IMR-90 (cell line): ENCODE measurements at regions not wholly inside any gene's neighbourhood (a gene's known extent, or its start where the extent isn't known, plus 50 kb on each side); places are given as distances from the start of the nearest gene placed in this dataset.

ENCODE experiments used
- ATAC-seq: fragments of 200-7000 bp; cut with Tn5 transposase; 2 replicates; pipeline ENCODE4 v1.9.1; 2020; ENCODE audit warnings: low read depth, mild to moderate bottlenecking, moderate library complexity
- BruUV-seq: library from RNA; stranded (reverse); fragments of 400-500 nt; replicated peaks from 2 replicates; lab custom pipeline; 2021; lab: Mats Ljungman, UMichigan
- CTCF ChIA-PET: fragments of 300-600 bp; formaldehyde crosslinking; extraction: SDS; loops from one replicate; lab custom pipeline; 2021; ENCODE audit warnings: antibody characterized with exemption; lab: Yijun Ruan, JAX
- POLR2A ChIA-PET: fragments of 300-600 bp; sonication (Branson Sonifier 250); formaldehyde crosslinking; loops from one replicate; lab custom pipeline; 2022; ENCODE audit warnings: antibody characterized with exemption; ENCODE audit not compliant: unreplicated experiment; lab: Charles Lee
- DNase-seq: peaks from one replicate; pipeline ENCODE4 v3.0.0; 2013
- H2AFZ ChIP-seq: replicated peaks from 2 replicates; pipeline ENCODE3; 2013; ENCODE audit warnings: low read length, mild to moderate bottlenecking; ENCODE audit not compliant: poor library complexity
- H2AK5ac ChIP-seq: 2 replicates; pipeline ENCODE4 v1.6.1; 2013; ENCODE audit warnings: low read depth, low read length, inconsistent platforms
- H2AK9ac ChIP-seq: replicated peaks from 2 replicates; pipeline ENCODE3; 2013; ENCODE audit warnings: mild to moderate bottlenecking, low read depth, low read length, moderate library complexity; ENCODE audit not compliant: poor library complexity
- H2BK120ac ChIP-seq: 2 replicates; pipeline ENCODE4 v1.6.1; 2013; ENCODE audit warnings: low read depth, low read length, inconsistent platforms
- H2BK15ac ChIP-seq: 3 replicates; pipeline ENCODE4 v1.6.1; 2013; ENCODE audit warnings: low read depth, low read length, inconsistent platforms
- H2BK20ac ChIP-seq: 2 replicates; pipeline ENCODE4 v1.6.1; 2013; ENCODE audit warnings: low read depth, mild to moderate bottlenecking, inconsistent platforms, low read length, moderate library complexity
- H2BK5ac ChIP-seq: 2 replicates; pipeline ENCODE4 v1.6.1; 2013; ENCODE audit warnings: mild to moderate bottlenecking, low read depth, low read length, inconsistent platforms; ENCODE audit not compliant: poor library complexity, severe bottlenecking
- H3K14ac ChIP-seq: replicated peaks from 2 replicates; pipeline ENCODE4 v1.6.1; 2013; ENCODE audit warnings: low read depth, low read length, inconsistent platforms
- H3K18ac ChIP-seq: 2 replicates; pipeline ENCODE4 v1.6.1; 2013; ENCODE audit warnings: low read depth, low read length, control low read depth
- H3K23ac ChIP-seq: 2 replicates; pipeline ENCODE4 v1.6.1; 2013; ENCODE audit warnings: low read depth, low read length, inconsistent platforms
- H3K27ac ChIP-seq: 2 replicates; pipeline ENCODE4 v1.5.1; 2013; ENCODE audit warnings: mild to moderate bottlenecking, control low read depth, low read length; ENCODE audit not compliant: insufficient read depth
- H3K27me3 ChIP-seq: 2 replicates; pipeline ENCODE4 v1.6.1; 2013; ENCODE audit warnings: low read length; ENCODE audit not compliant: control insufficient read depth, insufficient read depth
- H3K36me3 ChIP-seq: 2 replicates; pipeline ENCODE4 v1.6.1; 2013; ENCODE audit warnings: low read length, mixed read lengths; ENCODE audit not compliant: control insufficient read depth, insufficient read depth
- H3K4ac ChIP-seq: 2 replicates; pipeline ENCODE4 v1.6.1; 2013; ENCODE audit warnings: low read depth, low read length, inconsistent platforms
- H3K4me1 ChIP-seq: 2 replicates; pipeline ENCODE4 v1.6.1; 2013; ENCODE audit warnings: low read length, mixed read lengths; ENCODE audit not compliant: control insufficient read depth, insufficient read depth
- H3K4me2 ChIP-seq: 2 replicates; pipeline ENCODE4 v1.6.1; 2013; ENCODE audit warnings: low read depth, mild to moderate bottlenecking, control low read depth, low read length, moderate library complexity
- H3K4me3 ChIP-seq: 2 replicates; pipeline ENCODE4 v1.5.1; 2013; ENCODE audit warnings: low read depth, mild to moderate bottlenecking, control low read depth, low read length, moderate library complexity; ENCODE audit not compliant: insufficient read depth
- H3K56ac ChIP-seq: 2 replicates; pipeline ENCODE4 v1.6.1; 2013; ENCODE audit warnings: low read length, inconsistent platforms; ENCODE audit not compliant: insufficient read depth; ENCODE audit errors: extremely low read depth
- H3K79me1 ChIP-seq, 2 experiments: 2 replicates each; pipeline ENCODE4 v1.6.1; 2013; ENCODE audit warnings: low read length in 2 of 2, inconsistent platforms in 1 of 2, low read depth in 1 of 2
- H3K9ac ChIP-seq: 2 replicates; pipeline ENCODE4 v1.6.1; 2013; ENCODE audit warnings: low read depth, low read length, control low read depth
- H3K9me1 ChIP-seq: 2 replicates; pipeline ENCODE4 v1.6.1; 2013; ENCODE audit warnings: low read length, inconsistent platforms; ENCODE audit not compliant: insufficient read depth
- H3K9me3 ChIP-seq: 2 replicates; pipeline ENCODE4 v1.6.1; 2013; ENCODE audit warnings: low read length; ENCODE audit not compliant: control insufficient read depth, insufficient read depth
- H4K20me1 ChIP-seq: 2 replicates; pipeline ENCODE4 v1.6.1; 2013; ENCODE audit warnings: low read length, inconsistent platforms; ENCODE audit not compliant: insufficient read depth
- H4K5ac ChIP-seq: 2 replicates; pipeline ENCODE4 v1.6.1; 2013; ENCODE audit warnings: mild to moderate bottlenecking, low read depth, low read length, control low read depth
- H4K8ac ChIP-seq, 2 experiments: 2 replicates each; pipeline ENCODE4 v1.6.1; 2013; ENCODE audit warnings: low read depth in 2 of 2, low read length in 2 of 2, control low read depth in 1 of 2, inconsistent platforms in 1 of 2
- H4K91ac ChIP-seq: 2 replicates; pipeline ENCODE4 v1.6.1; 2013; ENCODE audit warnings: low read depth, low read length, inconsistent platforms; ENCODE audit not compliant: insufficient read depth
- MAFK ChIP-seq: IDR thresholded peaks from 2 replicates; pipeline ENCODE4 v1.6.1; 2012; ENCODE audit warnings: low read depth, low read length, improper control_type of control experiment
- SMC3 ChIP-seq: fragments of 150-350 bp; IDR thresholded peaks from 2 replicates; pipeline ENCODE4 v1.6.1; 2016; ENCODE audit warnings: low read depth, mild to moderate bottlenecking, antibody characterized with exemption, low read length, moderate library complexity
- dilution Hi-C: fragments of 300-500 bp; cut with HindIII; formaldehyde crosslinking; loops from one replicate; pipeline ENCODE4 v1.14.3; 2018; ENCODE audit warnings: low sequenced_read_pairs; ENCODE audit not compliant: unreplicated experiment
- in situ Hi-C: fragments of 300-500 bp; cut with MboI; formaldehyde crosslinking; loops from 3 replicates; pipeline ENCODE4 v1.14.3; 2019; ENCODE audit warnings: low sequenced_read_pairs, inconsistent platforms, mixed read lengths
- intact Hi-C: fragments of 100-400 bp; cut with micrococcal nuclease; formaldehyde crosslinking; loops from 2 replicates; pipeline ENCODE4 v1.10.0; 2022

DNA sequence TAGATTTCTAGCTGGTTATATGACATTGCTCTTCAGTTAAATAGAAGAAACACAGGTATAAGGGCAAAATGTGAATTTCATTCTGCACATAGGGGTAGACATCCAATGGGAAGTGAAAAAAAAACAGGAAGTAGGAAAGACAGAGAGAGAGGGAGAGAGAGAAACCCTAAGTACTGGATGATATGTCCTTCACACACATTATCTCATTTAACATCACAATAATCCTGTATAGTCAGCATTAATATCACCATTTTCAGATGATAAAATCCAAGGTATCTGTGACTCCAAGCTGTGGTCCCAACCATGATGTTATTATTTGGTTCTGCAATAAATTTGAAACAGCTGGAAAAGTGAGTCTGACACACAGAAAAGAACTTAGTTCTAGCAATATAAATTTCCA, 759.9 kb downstream of the SATB2 start:
- no peak overlapping the region for H2AK9ac ChIP-seq
- no peaks in the 10 kb centered on the region for H4K20me1 ChIP-seq
- no peak overlapping the region for H3K14ac ChIP-seq
- no peak overlapping the region for H4K5ac ChIP-seq
- no peak overlapping the region for H3K9ac ChIP-seq
- no TSS peak for BruUV-seq
- DNase-seq (no peak), ATAC-seq (no peak)
- H3K79me1 ChIP-seq = no peaks in the 10 kb centered on the region
- no peak overlapping the region for H3K23ac ChIP-seq
- no peaks in the 10 kb centered on the region for H3K9me3 ChIP-seq
- no peaks in the 10 kb centered on the region for H3K9me1 ChIP-seq
- CTCF ChIA-PET = interaction anchor here (0.8 kb wide), 1 partner anchor 401 kb away, joined by 3 read pairs; no protein-coding TSS in a partner anchor
- H3K4me1 ChIP-seq = no peaks in the 10 kb centered on the region
- no peak overlapping the region for H2BK5ac ChIP-seq
- H2BK120ac ChIP-seq = no peak overlapping the region
- H3K56ac ChIP-seq = no peak overlapping the region
- dilution Hi-C loops = no loop called here
- TF ChIP-seq MAFK (0 out of 2 replicates have a peak, but pooled peaks have one; percentile 22), SMC3 (no peak)
- no peak overlapping the region for H2BK15ac ChIP-seq
- no peak overlapping the region for H3K4me2 ChIP-seq
- no peak overlapping the region for H2AK5ac ChIP-seq
- H3K18ac ChIP-seq = no peak overlapping the region
- H4K91ac ChIP-seq = no peak overlapping the region
- H4K8ac ChIP-seq = no peak overlapping the region
- intact Hi-C loops = no loop called here
- no peak overlapping the region for H2BK20ac ChIP-seq
- no peak overlapping the region for H2AFZ ChIP-seq
- POLR2A ChIA-PET = no interaction called here
- H3K4me3 ChIP-seq = no peak overlapping the region
- in situ Hi-C loops = no loop called here
- no peaks in the 10 kb centered on the region for H3K27me3 ChIP-seq
- H3K36me3 ChIP-seq = no peaks in the 10 kb centered on the region
- no peak overlapping the region for H3K27ac ChIP-seq
- no peak overlapping the region for H3K4ac ChIP-seq
